ENCODE measurements at regions not wholly inside any gene's neighbourhood (a gene's known extent, or its start where the extent isn't known, plus 50 kb on each side); places are given as distances from the start of the nearest gene placed in this dataset.
"Not testable (repeated sequence)": the region's sequence is repeated elsewhere in the genome, so short reads cannot be mapped to it uniquely, and the experiment has no call there.

- DNase-seq = no peak
Measured at GRCh38 chr5:116922532-116922931, 347.9 kb upstream of the SEMA6A start.

GRCh38 chr5:116914869-116915504 lies 340.4 kb upstream of the SEMA6A start:
- DNase-seq = no peak

GRCh38 chr5:116912221-116912620 lies 337.6 kb upstream of the SEMA6A start:
- no peak for DNase-seq

GRCh38 chr5:116911074-116911473 lies 336.5 kb upstream of the SEMA6A start:
- no peak for DNase-seq

- DNase-seq = no peak
Measured at GRCh38 chr5:116908537-116908936, 333.9 kb upstream of the SEMA6A start.

- no peak for DNase-seq
Measured at GRCh38 chr5:116905885-116906284, 331.3 kb upstream of the SEMA6A start.

GRCh38 chr5:116900793-116901192 lies 326.2 kb upstream of the SEMA6A start:
- no peak for DNase-seq

GRCh38 chr5:116898917-116899316 lies 324.3 kb upstream of the SEMA6A start:
- no peak for DNase-seq

- DNase-seq = no peak
Measured at GRCh38 chr5:116897291-116897690, 322.7 kb upstream of the SEMA6A start.

- DNase-seq = no peak
Measured at GRCh38 chr5:116896001-116896400, 321.4 kb upstream of the SEMA6A start.

GRCh38 chr5:116892993-116893392 lies 318.4 kb upstream of the SEMA6A start:
- no peak for DNase-seq

- peak in 2 of 3 experiments; percentile 60 to 92 for DNase-seq
Measured at GRCh38 chr5:116887104-116887503, 312.5 kb upstream of the SEMA6A start.

- no peak for DNase-seq
Measured at GRCh38 chr5:116885825-116886224, 311.2 kb upstream of the SEMA6A start.

GRCh38 chr5:116883875-116884274 lies 309.3 kb upstream of the SEMA6A start:
- no peak for DNase-seq

- peak; percentile 61 to 94 (median 81) for DNase-seq
Measured at GRCh38 chr5:116881921-116882531, 307.4 kb upstream of the SEMA6A start.

- DNase-seq = no peak
Measured at GRCh38 chr5:116880601-116881000, 306.0 kb upstream of the SEMA6A start.

GRCh38 chr5:116880150-116880549 lies 305.5 kb upstream of the SEMA6A start:
- DNase-seq = no peak

GRCh38 chr5:116876240-116876840 lies 301.7 kb upstream of the SEMA6A start:
- DNase-seq = no peak

GRCh38 chr5:116872986-116873385 lies 298.4 kb upstream of the SEMA6A start:
- DNase-seq = peak in 1 of 3 experiments; percentile 4

- no peak for DNase-seq
Measured at GRCh38 chr5:116872486-116872885, 297.9 kb upstream of the SEMA6A start.

GRCh38 chr5:116867825-116868224 lies 293.2 kb upstream of the SEMA6A start:
- DNase-seq = not testable (repeated sequence)

- no peak for DNase-seq
Measured at GRCh38 chr5:116865651-116866050, 291.0 kb upstream of the SEMA6A start.

- DNase-seq = no peak
Measured at GRCh38 chr5:116864838-116865190, 290.2 kb upstream of the SEMA6A start.

GRCh38 chr5:116864157-116864837 lies 289.7 kb upstream of the SEMA6A start:
- peak in 1 of 3 experiments; percentile 6 for DNase-seq

Data from NCI-H1417 (cell line).